ENCODE measurements at regions not wholly inside any gene's neighbourhood (a gene's known extent, or its start where the extent isn't known, plus 50 kb on each side); places are given as distances from the start of the nearest gene placed in this dataset.

DNA sequence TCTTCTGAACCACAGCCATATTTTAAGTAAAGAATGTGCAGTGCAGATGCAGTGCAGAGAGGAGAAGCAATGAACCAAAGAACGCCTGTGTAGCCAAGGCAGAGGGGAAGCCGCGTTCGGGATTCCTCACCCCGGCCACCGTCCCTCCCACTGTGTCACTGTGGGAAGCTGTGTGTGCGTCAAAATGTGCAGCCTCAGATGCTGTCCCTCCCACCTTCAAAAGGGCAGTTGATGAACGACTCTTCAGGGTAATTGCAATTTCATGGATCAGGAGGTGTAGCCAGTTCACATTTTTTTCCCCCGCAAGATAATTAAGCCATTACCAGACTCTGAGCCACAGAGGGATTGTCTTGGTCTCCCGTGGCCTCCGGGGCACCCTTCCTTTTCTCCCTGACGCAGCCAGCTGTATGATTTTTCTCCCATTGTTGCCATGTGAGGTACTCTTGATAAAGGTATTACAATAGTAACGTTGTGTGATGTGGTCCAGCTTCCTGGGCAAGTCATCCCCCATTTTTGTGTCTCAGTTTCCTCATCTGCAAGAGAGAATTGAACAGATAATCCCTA is 190.0 kb downstream of the FOXL1 start:
- no peak for DNase-seq (ENCODE audit: low read depth in 2 of 2, low spot score in 1 of 2)

DNA sequence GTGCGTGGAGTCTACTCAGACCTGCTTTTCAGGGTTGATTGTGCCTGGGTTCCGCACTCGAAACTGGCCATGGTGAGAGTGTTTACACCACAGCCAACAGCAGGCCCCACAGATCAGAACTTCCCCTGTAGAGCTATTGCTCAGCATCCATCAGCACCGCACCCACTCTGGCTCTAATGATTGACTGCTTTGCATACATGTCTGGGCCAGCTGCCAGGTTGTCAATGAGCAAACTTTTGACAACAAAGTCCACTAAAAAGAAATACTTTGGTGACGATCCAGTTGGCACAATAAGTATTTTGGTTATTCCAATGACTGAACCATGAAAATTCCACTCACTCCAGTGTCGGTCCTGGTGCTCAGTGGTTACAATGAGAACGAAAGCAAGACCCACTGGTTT is 190.7 kb downstream of the FOXL1 start:
- DNase-seq (ENCODE audit: low read depth in 2 of 2, low spot score in 1 of 2) = no peak

DNA sequence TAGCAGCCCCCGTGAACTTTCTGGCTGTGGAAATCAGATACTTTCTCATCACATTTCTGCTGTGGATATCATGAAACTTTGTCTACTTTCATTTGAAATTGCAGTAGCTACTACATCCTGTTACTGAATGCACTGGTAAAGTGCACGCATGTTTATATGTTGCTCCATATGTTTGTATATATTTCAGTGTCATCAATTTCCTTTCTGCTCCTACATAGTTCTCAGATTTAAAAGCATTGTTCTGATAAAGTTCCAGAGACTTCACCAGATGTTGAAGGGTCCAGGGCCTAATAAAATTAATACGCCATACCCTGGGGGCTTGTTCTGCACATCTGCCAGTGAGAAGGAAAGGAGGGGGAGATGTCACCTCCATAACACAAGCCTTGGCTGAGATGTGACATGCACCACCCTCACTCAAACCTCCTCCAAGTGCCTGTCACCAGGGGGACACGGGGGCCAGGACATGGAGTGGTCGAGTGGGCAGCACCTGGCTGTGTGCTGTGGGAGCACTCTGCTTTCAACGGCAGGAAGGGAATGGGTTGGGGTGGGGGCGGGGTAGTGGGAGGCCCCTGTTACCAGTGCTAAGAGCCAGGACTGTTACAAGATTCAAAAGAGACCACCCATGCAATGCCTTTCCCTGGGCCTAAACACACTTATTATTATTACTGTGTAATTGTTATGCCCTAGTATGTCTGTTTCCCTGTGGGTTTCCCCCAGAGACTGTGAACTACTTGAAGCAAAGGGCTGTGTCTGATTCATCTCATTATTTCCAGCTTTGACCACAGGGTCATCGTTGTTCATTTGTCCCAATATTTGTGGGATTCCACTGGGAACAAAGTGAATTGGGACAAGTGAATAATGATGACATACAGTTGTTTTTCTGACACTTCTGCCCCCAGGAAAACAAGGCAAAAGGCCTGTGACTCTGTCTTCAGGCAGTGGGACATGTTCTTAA is 193.4 kb downstream of the FOXL1 start:
- DNase-seq (ENCODE audit: low read depth in 2 of 2, low spot score in 1 of 2) = no peak

DNA sequence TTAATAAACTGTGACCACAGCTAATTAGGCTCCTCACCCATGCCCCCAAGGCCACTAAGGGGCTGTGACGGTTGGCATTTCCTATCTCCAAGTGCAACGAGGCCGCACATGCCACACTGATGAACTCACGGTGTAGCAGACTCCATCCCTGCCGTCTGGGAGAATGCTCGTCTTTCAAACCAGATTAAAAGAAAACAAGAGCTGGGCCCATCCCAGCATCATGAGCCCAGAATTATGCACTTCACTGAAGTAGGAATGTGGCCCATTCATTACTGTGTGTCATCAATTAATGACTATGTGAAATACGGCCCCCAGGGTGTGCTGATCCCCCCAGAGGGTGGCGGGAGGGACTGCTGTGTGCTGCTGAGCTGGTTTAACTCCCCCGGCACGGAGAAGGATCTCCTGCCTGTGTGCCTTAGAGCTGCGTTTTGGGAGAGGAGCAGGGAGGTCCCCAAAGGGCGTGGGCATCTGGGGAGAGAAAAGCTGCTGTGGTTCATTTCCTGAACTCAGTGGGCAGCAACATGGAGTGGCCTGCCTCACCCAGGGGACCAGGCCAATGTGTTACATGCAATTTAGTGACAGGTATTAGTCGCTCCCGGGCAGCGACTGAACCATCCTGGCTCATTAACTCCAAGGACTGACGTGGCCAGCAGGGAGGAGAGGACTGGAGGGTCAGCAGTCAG is 194.5 kb downstream of the FOXL1 start:
- no peak for DNase-seq (ENCODE audit: low read depth in 2 of 2, low spot score in 1 of 2)

DNA sequence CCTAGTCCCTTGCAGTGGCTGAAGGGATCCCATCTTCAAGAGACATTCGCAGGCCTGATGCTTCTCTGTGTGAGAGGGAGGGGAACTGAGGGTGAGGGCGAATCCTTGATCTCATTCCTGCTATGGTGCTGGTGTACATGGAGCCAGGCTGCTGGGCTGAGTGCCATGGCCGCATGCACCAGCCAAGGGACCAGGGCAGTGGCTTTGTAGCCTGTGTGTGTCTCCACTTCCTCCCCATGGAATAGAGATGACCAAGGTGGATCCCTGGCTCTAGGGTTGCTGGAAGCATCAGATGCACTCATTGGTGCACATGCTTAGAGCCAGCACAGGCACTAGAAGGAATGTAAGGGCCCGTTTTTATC is 195.0 kb downstream of the FOXL1 start:
- DNase-seq (ENCODE audit: low read depth in 2 of 2, low spot score in 1 of 2) = no peak

DNA sequence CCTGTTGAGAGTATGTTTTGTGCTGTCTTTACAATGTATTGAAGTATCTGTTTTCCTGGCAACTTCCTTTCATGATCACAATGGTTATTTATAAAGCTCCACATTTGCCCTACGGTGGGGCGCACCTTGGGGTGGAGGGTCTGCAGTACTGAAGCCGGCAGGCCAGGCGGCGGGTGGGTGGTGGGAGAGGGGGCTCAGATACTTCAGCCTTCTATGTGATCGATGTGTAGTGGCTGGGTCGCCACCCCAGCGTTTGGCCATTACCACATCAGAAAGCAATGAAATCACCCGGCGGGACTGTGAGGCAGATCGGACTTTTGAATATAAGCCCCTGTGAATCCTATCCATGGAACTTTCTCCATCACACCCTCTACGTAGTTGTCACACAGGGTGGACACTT is 196.6 kb downstream of the FOXL1 start:
- no peak for DNase-seq (ENCODE audit: low read depth in 2 of 2, low spot score in 1 of 2)

DNA sequence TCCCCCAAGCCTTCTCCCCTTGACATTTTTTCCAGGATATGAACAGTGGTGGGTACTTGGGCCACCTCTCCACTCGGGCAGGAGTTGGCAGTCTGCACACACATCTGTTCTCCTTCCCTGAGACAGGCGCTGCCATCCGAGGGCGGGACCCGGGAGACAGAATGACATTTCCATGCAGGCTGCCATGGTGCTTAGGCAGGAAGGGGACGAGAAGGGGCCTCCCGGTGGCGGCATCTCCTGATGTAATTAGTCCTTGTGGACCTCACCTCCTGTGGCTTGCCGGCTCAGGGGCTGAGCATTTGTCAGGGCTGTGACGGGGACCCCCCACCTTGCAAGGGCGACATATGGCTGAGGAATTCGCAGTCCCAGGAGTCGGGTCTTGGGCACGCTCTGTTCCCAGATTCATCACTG is 197.2 kb downstream of the FOXL1 start:
- DNase-seq (ENCODE audit: low read depth in 2 of 2, low spot score in 1 of 2) = no peak

DNA sequence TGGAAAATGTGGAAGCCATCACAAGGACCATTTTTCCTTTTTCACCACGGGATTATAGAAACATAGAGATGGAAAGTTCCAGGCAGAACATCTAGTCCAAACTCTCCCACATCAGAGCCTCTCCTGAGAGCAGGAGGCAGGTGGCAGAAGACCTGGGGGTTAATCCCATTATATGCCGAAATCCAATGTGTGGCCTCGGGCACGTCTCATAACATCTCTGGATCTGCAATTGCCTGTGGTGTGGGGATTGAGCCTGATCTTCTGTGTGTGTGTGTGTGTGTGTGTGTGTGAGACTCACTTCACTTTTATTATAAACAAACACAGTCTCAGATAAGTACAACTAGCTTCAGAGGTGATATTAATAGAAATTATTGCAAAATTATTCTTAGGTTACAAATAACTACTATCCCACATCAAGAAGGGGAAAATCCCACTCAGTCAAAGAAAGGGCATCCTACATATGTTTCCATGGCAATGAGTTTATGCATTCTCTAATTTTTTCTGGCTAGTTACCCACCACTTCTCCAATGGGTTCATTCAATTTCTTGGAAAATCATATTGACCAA is 199.1 kb downstream of the FOXL1 start:
- DNase-seq (ENCODE audit: low read depth in 2 of 2, low spot score in 1 of 2) = no peak

DNA sequence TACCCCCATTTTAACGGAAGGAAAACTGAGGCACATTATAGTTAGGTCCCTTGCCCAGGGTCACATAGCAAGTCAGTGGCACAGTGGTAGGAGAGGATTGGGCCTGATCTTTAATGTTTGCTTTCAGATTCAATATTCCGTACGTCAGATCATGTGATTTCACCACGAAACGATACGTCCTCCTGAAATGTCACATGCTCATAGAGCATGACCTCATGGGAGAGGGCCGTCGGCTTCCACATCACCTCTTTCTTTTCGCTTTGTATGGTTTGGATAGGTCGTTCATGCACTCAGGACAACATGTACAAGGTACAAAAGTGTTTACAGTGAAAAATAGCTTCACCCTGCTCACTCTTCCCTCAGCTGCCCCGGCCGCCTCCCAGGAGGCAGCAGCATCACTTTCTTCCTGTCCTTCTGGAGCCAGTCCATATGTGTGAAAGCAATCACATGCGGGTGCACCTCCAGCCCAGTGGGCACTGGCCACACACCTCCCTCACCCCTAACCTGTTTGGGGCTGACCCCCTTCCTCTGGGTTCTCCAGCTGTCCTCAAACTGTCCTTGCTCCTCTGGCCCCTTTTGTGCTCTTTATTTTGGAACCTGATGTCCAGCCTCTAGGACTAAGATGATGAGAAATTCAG is 199.9 kb downstream of the FOXL1 start:
- no peak for DNase-seq (ENCODE audit: low read depth in 2 of 2, low spot score in 1 of 2)

DNA sequence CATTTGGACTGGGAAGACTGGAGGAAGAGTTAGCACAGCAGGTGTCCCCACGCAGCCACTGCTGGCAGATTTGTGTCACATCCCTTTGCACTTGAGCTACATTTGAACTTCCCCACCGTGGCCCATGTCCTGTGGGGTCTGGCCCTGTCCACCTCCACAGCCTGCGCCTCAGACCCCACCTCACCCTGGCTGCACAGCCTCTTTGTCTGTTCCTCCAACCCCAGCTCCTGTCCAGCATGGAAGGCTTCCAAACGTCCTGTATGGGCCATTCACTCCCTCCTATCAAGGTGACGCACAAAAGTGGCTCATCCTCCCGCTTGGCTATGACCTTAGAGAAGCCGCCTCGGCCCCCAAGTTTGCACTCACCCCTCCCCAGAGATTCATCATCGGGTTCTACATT is 200.6 kb downstream of the FOXL1 start:
- no peak for DNase-seq (ENCODE audit: low read depth in 2 of 2, low spot score in 1 of 2)

DNA sequence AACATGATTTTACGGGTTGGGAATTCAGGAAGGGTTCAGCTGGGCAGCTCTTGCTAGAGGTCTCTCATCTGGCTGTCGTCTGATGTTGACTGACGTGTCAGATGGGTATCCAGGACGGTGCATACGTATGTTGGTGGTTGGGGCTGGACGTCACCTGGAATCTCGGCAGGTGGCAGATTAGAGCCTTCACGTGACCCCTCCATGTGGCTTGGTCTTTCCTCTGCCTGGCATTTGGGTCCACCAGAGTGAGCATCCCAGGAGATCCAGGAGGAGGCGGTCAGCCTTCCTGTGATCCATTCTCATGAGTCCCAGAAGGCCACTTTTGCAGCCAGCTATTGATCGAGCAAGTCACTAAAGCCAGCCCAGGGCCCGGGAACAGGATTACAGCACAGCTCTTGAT is 202.7 kb downstream of the FOXL1 start:
- DNase-seq (ENCODE audit: low read depth in 2 of 2, low spot score in 1 of 2) = no peak

DNA sequence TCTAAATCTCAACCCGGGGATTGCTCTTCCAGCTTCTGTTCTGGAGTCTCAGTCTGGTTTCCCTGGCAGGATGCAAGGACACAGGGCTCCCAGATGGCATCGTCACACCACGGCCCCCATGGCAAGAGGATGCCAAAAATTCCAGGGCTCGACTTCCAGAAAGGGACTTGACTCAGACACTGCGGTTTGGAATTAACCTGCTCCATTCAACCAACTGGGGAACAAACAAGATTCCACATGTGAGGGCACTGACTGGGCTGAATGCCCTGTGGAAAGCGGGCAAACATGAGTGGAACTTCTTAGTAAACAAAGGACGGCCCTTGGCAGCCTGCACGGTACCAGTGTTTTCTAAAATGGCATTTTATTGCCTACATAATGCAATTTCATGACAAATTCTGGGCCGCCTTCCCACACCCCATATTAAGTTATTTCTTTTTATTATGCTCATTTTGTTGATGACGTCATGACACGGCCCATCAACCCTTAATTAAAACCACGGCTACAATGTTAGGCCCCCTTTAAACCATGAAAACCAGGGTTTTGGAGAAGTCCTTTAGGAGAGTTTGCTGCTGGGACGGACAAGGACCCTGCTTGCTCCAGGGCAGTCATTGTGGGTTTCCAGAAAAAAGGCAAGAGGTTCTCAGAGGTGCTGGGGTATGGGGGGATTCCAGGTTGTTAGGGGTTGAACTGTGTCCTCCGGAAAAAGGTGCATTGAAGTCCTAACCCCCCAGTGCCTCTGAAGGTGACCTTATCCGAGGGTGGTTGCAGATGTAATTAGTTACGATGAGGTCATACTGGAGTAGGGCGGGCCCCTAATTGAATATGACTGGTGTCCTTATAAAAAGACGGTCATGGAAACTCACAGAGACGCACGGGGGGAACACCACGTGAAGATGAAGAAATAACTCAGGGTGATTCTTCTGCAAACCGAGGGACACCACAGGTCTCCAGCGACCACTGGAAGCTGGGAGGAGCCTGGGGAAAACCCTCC is 205.6 kb downstream of the FOXL1 start:
- DNase-seq (ENCODE audit: low read depth in 2 of 2, low spot score in 1 of 2) = no peak

DNA sequence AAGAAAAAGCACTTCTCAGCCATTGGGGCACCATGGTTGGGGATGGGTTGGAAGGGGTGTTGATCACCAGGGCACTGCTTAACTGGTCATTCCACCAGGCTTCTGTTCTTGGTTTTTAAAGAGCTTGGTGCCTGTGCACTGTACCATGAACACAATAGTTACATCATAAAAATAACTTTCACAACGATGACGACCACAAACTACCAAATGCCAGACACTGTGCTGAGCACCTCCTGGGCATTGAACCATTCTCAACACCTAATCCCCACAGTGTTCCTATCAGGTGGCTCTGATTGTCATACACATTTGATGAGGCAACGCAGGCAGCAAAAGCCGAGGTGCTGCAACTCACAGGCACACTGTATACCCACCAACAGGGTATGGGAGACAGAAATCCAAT is 208.0 kb downstream of the FOXL1 start:
- DNase-seq (ENCODE audit: low read depth in 2 of 2, low spot score in 1 of 2) = no peak

DNA sequence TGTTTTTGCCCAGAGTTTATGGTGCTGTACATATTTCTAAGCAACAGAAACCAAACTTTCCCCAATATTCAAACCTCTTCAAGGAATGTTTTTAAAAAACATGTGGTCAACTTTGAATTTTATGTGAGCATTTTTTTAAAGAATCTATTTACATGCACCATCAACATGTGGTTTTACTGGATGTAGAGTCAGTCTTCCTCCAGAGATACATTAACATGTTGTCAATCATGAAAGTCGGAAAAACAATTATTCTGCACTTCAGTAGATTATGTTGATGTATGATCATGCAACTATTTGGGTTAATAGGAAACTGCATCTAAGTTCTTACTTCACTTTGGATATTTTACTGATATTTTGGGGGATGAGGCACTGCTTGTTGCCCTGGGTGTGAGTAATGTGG is 208.6 kb downstream of the FOXL1 start:
- DNase-seq (ENCODE audit: low read depth in 2 of 2, low spot score in 1 of 2) = no peak

DNA sequence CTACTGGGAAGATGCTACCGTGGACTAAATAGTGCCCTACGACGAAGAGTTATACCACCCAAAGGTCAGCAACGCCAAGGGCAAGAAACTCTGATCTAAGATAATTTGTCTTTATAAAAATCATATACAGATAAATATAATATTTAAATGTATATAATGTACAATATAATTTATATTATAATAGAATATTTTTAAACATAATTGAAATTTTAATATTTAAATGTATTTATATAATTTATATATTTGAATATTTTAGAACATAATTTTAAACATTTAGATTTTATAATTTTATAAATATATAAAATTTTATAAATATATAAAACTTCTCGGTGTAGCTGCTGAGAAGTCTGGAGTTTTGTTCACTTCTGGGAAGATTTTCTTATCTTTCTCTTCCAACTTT is 209.2 kb downstream of the FOXL1 start:
- DNase-seq (ENCODE audit: low read depth in 2 of 2, low spot score in 1 of 2) = no peak

DNA sequence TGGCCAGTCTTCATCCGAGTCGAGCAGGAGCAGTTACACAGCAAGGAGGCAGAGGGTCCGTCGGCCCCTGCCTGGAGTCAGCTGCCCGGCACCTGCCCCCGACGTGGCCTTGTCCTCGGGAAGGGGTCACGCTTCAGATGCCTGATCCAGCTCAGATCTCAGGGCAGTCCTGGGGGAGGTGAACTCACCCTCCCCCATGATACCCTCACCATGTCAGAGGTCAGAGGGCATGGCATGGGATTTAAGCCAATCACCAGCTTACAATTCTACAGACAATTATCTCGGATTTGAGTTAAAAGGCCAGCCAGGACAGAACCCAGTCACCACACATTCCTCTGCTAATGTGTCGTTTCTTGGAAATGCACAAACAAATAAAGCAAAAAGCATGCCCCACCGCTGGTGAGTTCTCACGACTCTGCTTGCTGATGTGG is 211.3 kb downstream of the FOXL1 start:
- no peak for DNase-seq (ENCODE audit: low read depth in 2 of 2, low spot score in 1 of 2)

DNA sequence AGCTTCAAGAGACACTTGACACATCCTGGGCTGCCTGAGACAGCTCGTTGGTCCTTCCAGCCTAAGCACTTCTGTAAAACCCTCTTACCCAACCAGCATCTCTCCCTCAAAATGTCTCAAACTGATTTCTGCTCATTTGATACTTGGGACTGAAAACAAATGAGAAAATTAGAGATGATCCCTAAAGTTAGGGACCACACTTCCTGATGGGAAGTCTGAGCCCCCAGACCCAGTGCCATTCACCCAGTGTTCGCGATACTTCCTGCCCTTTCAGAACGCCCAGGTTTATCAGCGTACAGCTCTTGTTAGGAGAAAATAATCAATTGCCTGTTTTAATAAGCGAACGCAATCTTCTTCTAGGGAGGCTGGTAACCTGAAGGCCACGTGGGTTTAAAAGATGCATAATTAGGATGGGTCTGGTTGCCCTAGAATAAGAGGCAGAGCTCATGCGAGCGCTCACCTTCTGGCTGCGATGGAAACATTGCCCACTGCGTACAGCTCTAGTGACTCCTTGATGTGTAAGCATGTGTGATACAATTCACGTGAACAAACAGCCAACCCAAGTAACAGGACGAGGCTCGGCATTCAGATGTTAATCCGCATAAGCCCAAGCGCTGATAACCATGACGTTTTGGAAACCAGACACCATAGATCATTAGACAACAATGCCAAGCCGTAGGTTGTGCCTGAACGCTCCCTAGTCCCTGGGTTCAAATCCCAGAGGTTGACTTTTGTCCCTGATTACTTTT is 213.1 kb downstream of the FOXL1 start:
- no peak for DNase-seq (ENCODE audit: low read depth in 2 of 2, low spot score in 1 of 2)

DNA sequence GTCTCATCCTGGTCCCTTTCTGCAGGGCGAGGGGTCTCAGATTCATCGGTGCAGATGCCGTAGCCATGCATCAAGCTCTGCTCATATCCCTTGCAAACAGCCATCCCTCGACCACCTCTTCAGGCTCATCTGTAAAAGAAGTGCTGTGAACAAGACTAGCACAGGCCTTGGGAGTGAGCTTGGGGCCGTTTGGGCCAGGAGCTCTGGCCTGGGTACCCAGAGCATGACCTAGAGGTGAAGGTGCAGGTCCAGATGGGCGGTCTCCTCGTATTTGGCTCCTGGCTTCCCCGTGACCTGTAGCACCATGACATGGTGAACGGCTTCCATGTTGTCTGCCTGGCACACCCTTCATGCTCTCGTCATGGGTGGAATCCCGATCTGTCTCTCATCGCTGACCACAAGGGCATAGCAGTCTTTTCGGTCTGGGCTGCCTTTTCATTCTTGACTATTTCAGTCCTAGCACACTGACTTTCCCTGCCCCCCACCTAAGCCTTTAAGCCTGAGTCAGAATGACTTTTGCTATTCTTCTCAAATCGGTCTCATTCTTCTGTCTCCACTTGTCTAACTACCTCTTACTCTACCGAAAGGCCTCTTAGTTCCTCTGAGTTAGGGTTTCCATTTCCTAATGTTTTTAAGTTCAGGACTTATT is 216.0 kb downstream of the FOXL1 start:
- no peak for DNase-seq (ENCODE audit: low read depth in 2 of 2, low spot score in 1 of 2)

DNA sequence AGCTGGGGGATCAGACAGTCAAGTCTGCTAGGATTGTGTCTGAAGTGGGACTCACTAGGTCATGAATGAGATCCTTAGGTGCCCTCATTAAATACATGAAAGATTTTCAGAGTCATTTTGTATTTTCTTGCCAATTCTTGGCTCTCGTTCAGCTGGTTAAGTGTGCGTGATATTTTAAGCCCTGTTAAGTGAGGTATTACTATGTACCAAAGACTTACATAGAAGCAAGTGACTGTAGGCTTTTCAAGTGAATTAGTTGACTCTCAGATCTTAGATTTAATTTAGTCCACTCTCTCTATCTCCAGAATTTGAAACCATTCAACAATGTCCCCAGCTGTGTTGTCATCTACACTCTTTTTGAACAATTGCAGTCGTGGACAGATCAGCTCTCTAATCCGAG is 219.4 kb downstream of the FOXL1 start:
- no peak for DNase-seq (ENCODE audit: low read depth in 2 of 2, low spot score in 1 of 2)

Data from stimulated activated CD8-positive, alpha-beta memory T cell treated with anti-CD3 and anti-CD28 coated beads, Interleukin-4, amount 100 ng/mL, for 4 hours (primary cell).